HG03108 (cell line): ENCODE measurements at regions not wholly inside any gene's neighbourhood (a gene's known extent, or its start where the extent isn't known, plus 50 kb on each side); places are given as distances from the start of the nearest gene placed in this dataset.
"Not testable (repeated sequence)": the region's sequence is repeated elsewhere in the genome, so short reads cannot be mapped to it uniquely, and the experiment has no call there.

ENCODE experiments used
- ATAC-seq: cut with Tn5 transposase; IDR thresholded peaks from one replicate; pipeline ENCODE4 v1.9.1; 2021; ENCODE audit warnings: moderate library complexity; ENCODE audit not compliant: unreplicated experiment

- ATAC-seq, result no peak
Measured at GRCh38 chr2:147438882-147439281, 405.9 kb upstream of the ACVR2A start.

DNA sequence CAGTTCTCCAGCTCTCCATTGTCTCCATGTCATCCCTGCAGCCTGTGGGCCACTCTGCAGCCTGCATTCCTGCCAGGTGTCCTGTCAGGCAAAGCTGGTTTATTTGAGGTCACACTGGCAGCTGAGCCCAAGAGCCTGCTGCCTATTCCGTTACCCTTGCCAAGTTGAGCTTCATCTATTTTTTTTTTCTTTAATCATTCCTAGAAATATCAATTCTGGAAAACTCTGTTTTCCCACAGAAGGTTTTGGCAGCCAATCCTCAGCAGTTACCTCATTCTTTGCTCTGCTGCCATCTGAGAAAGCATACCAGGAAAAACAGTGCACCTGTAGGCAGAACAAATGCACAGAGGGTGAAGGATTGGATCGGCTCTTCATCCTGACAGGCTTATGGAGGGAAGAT, 411.0 kb upstream of the ACVR2A start:
- ATAC-seq, result no peak

GRCh38 chr2:147430408-147430807, 414.4 kb upstream of the ACVR2A start:
- ATAC-seq, result no peak

DNA sequence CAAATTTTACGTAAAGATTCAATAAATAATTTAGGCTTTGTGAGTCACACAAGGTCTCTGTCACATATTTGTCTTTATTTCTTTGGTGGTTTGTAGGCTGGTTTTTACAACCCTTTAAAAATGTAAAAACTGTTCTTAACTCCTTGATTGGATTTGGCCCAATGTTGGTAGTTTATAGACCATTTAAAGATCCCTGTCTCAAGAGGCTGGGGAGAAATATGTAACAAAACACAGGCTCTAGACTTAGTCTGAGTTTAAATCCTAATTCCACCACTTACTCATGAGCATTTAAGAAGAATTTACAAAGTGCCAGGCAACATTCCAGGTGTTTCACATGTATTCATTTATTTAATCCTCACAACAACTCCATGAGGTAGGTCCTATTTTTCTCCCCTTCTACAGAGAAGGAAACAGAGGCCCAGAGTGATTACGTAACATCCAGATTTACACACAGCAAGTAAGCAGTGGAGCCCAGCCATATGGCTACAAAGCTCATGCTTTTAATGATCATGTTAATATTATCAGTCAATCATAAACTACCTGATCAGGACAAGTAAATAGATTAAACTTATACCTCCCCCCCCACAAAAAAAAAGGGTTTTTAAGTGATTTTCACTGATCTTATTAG, 416.6 kb upstream of the ACVR2A start:
- ATAC-seq, result no peak

DNA sequence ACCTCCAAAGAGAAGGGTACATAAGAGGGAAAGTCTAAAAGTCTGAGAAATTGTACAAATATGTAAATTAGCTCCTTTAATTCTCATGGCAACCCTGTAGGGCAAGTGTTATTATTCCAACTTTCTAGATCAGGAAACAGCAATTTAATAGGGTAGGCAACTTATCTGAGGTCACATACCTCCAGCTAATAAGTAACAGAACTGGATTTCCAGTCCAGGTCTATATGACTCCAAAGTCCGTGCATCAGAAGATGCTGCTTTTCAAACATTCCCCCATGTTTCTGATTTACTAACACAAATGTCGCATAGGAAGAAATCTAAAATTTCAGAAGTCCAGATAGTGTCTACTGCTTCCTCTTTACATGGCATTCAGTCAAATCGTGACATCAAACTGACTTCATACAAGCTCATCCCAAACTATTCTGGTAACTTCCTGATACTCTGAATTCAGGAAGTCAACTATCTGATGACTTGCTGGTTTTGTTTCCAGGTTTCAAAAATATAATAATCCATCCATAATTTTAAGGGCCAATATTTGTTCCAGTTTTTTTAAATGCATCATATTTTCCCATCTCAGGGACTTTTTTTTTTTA, 419.3 kb upstream of the ACVR2A start:
- ATAC-seq, result no peak

DNA sequence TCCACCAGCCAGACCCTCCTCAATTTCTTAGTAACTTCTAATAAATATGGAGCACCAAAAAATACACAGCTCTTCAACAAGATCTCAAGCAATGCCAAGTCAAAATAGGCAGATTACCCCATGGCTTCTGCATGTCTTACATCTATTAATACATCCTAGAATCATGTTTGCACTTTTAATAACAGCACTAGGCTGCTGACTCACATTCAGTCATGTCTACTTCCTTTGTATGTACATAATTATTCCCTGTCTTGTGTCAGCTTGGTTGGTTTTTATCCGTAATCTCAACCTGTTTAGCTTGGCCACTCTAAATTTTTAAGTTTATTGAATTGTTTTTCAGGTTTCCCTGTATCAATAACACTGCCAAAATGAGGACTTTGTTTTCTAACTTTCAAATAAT, 420.1 kb upstream of the ACVR2A start:
- no peak for ATAC-seq

GRCh38 chr2:147420947-147421675, 423.7 kb upstream of the ACVR2A start:
- no peak for ATAC-seq

DNA sequence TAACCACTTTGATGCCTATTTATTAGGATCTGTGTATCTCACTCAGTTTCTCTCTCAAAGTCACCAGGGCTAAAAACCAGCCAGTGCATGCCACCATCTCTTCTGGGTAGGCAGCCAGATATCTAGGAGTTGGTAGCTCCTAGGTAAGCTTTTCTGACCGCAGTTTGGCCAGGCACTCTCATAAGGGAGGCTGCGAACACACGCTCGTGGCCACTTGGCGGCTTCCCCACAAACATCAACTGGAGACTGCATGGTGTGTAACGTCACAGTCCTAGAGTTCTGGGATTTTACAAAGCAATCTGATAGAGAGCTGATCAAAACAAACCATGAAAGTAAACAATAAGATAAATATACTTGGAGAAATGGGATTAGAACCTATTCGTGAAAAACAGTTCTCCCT, 424.3 kb upstream of the ACVR2A start:
- no peak for ATAC-seq

DNA sequence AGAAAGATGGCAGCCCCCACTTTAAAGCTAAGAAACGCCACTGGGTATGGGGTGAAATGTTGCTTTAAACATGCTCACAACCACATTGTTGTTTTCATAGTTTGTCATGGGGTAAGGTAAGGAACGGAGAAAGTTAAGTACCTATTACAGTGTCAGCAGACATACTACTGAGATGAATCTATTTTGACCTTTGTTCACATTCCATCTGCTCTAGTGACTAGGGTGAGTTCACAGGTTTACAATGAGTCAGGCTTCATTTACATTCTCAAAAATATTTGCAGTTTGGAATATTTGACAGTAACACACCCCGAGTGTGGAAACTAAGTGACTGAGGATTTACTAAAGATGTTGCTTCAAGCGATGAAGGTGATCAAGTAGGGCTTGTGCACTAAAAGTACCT, 428.7 kb upstream of the ACVR2A start:
- ATAC-seq, result no peak

DNA sequence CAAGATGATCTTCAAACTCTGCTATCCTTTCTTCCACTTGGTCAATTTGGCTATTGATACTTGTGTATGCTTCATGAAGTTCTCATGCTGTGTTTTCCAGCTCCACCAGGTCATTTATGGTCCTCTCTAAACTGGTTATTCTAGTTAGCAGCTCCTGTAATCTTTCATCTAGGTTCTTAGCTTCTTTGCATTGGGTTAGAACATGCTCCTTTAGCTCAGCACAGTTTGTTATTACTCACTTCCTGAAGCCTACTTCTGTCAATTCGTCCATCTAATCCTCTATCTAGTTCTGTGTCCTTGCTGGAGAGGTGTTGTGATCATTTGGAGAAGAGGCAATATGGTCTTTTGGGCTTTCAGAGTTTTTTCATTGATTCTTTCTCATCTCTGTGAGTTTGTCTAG, 430.2 kb upstream of the ACVR2A start:
- ATAC-seq, result not testable (repeated sequence)

DNA sequence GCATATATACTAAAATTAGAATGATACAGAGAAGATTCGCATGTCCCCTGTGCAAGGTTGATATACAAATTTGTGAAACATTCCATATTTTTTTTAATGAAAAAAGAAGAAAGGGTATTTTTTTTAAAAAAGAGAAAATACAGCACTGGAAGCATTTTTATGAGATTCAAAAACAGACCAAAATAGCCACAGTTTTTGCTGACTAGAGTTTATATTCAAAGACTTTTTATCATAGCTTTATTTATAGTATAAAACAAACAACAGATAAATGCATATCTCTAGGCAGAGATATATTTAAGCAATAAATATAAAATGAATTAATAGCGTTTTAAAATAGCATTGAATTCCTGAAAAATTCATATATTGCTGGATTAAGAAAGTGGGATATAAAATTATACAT, 436.5 kb upstream of the ACVR2A start:
- ATAC-seq, result no peak

DNA sequence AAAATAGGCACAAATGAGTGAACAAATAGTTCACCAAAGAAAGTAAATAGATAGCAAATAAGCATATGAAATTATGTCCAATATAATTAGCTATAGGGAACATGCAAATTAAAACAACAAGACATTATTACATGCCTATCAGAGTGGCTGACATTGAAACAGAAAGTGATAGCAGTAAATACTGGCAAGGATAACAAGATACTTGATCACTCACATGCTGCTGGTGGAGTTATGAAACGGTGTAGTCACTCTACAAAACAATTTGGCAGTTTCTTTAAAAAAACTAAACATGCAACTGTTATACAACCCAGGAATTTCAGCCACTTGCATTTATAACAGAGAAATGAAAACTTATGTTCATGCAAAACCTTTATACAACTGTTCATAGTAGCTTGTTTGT, 439.2 kb upstream of the ACVR2A start:
- no peak for ATAC-seq

DNA sequence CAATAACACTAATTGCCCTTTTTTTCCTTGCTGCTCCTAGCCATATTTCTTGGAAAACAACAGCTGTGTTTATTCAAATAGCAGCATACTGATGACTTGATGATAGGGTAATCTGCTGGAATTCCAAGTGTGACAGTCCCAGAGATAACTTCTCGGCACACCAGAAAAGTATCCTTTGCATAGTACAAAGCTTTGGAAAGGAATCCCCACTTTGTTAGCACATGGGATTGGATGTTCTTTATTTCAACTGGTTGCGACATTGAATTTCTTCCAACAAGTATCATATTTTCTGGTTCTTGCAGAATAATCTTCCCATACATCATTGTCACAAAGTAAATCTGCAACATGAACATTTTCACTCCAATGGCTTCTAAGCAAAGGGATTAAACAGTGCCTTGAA, 445.8 kb upstream of the ACVR2A start:
- no peak for ATAC-seq

DNA sequence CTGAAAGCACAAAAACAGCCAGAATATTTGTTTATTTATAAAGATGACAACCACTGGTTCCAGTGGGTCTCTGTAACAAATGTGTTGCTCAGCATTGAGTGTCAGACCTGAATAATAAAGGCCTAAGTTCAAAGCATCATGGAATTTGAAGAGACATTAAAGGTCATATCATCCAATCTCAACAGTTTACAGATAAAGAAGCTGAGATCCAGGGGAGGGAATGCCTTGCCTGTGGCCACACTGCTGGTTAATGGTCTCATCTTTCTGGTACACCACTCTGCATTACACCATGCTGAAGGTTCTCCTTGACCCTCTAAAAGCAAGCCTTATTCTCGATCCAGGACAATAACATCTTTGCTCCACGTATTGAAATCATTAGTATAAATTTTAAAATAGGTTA, 446.5 kb upstream of the ACVR2A start:
- ATAC-seq, result no peak

DNA sequence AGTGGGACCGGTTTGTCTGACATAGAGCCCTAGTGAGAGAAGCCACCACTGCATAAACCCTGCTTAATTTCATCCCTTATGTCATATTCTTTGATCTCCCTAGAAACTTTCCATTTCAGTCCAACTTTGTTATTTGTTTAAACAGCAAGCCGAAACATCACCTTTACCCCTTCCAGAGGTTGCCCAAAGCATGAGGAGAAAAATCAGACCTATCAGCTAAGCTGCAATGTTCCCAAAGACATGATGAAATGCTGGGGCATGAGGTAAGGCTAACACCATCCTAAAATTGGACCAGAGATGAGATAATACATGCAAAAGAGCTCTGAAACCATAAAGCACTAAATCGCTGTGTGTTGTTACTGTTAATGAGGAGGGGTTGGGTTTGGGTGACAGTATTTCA, 447.9 kb upstream of the ACVR2A start:
- no peak for ATAC-seq

- ATAC-seq, result no peak
Measured at GRCh38 chr2:147394179-147394790, 450.5 kb upstream of the ACVR2A start.

GRCh38 chr2:147392180-147392579, 452.6 kb upstream of the ACVR2A start:
- no peak for ATAC-seq

DNA sequence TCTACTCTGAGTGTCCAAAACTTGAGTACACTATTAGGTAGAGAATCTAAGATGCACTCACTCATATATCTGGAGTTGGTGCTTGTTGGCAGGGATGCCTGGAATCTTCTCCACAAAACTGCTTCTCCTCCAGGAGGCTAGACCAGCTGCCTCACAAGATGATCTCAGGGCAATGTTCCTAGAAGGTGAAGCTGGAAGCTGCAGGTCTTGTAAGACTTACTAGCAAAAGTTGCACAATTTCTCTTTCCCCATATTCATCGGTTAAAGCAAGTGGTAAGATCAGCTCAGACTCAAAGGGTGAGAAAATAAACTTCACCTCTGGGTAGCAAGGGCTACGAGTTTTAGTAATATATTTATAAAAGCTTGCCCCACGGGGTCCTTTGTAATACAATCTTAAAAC, 454.4 kb upstream of the ACVR2A start:
- ATAC-seq, result no peak

DNA sequence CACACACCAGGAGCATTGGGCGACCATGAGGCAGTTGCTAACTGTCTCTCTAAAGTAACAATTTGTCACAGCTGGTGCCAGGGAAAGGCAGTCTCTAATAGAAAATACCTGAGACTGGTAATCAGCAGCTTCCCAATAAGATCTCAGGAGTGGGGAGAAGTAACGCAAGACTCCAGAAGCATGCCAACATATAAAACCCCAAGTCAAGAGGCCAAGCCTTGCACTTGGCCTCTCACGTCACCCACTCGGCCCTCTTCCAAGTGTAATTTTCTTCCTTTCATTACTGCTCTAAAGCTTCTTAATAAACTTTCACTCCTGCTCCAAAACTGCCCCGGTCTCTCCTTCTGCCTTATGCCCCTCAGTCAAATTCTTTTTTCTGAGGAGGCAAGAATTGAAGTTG, 455.6 kb upstream of the ACVR2A start:
- ATAC-seq, result no peak

DNA sequence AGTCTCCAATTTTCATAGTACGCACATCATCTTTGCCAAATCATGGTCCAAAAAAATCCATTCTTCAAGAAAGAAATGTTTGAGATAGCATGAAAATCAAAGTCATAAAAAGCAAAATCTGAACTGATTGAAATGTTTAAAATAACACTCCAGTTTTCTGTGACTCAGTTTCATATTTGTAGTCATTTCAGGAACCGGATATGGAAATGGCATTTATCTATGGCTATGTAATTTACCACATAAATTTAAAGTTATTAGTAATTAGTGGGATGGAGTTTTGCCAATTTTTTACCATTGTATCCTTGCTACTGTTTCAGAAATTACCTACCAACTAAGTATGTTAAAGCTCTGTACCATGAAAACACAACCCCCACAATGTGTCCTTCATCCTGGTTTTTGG, 456.6 kb upstream of the ACVR2A start:
- no peak for ATAC-seq

DNA sequence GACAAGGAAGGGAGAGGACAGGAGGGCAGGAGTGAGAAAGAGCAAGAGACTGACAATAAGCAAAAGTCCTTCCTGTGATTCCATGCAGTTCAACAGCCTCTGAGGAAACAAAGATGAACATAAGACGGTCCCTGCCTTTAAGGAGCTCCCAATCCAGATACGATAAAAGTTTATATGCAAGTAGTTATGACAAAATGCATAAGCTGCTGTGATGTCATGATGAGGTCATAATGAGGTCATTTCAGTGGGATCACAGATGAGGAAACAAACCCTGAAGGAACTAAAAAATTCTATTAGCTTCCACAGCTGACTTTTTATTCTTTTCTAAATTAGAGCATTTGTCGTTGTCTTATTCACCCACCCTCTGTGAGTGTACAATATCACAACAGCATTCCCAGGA, 458.5 kb upstream of the ACVR2A start:
- ATAC-seq, result no peak

- no peak for ATAC-seq
Measured at GRCh38 chr2:147385600-147385999, 459.2 kb upstream of the ACVR2A start.
